Uterus (tissue), 3 donors: ENCODE measurements at regions not wholly inside any gene's neighbourhood (a gene's known extent, or its start where the extent isn't known, plus 50 kb on each side); places are given as distances from the start of the nearest gene placed in this dataset.
"Not testable (repeated sequence)": the region's sequence is repeated elsewhere in the genome, so short reads cannot be mapped to it uniquely, and the experiment has no call there.

ENCODE experiments used
- DNase-seq, 2 donors: peaks; one replicate each; pipeline ENCODE4 v3.0.0-alpha.2; 2019 to 2020
- H3K27ac ChIP-seq, 2 donors: fragments of 200-600 bp; sonication (generic); 1 replicate in 1 of 2; 2 replicates in 1 of 2; pipeline ENCODE4 v1.5.1; 2016 to 2018
- H3K27me3 ChIP-seq, 2 donors: fragments of 200-600 bp; sonication (generic); one replicate each; pipeline ENCODE4 v1.5.1; 2018 to 2019; ENCODE audit warnings: control low read depth in 1 of 2
- H3K36me3 ChIP-seq, 2 donors: fragments of 200-600 bp; sonication (generic); one replicate each; pipeline ENCODE4 v1.5.1; 2019; ENCODE audit warnings: control low read depth in 1 of 2
- H3K4me1 ChIP-seq, 2 donors: fragments of 200-600 bp; sonication (generic); one replicate each; pipeline ENCODE4 v1.5.1; 2018 to 2019; ENCODE audit warnings: control low read depth in 1 of 2
- H3K4me3 ChIP-seq, 2 donors: fragments of 200-600 bp; sonication (generic); 1 replicate in 1 of 2; 2 replicates in 1 of 2; pipeline ENCODE4 v1.5.1; 2018 to 2019; ENCODE audit warnings: mild to moderate bottlenecking in 1 of 2
- H3K9me3 ChIP-seq, 2 donors: fragments of 200-600 bp; sonication (generic); one replicate each; pipeline ENCODE4 v1.5.1; 2019; ENCODE audit warnings: control low read depth in 1 of 2
- POLR2A ChIP-seq, 2 donors: fragments of 450-650 bp; IDR thresholded peaks; one replicate each; pipeline ENCODE4 v1.6.1; 2016; ENCODE audit warnings: antibody characterized with exemption in 2 of 2, mild to moderate bottlenecking in 1 of 2, moderate library complexity in 1 of 2
- intact Hi-C: fragments of 100-400 bp; cut with DNase I; formaldehyde crosslinking; loops from one replicate; pipeline ENCODE4 v1.15.1; 2023; ENCODE audit warnings: low total_unique reads
- TF ChIP-seq, protein P1 (sequence below), 4 experiments: fragments of 200-600 bp in 2 of 4; fragments of 450-650 bp in 2 of 4; sonication (generic) in 2 of 4; IDR thresholded peaks; one replicate each; pipeline ENCODE4 v1.5.1; 2016 to 2019; ENCODE audit warnings: antibody characterized with exemption in 4 of 4, mild to moderate bottlenecking in 2 of 4, moderate library complexity in 1 of 4
- donor health status: DM: yes; HTN: yes; CAD: no.

DNA sequence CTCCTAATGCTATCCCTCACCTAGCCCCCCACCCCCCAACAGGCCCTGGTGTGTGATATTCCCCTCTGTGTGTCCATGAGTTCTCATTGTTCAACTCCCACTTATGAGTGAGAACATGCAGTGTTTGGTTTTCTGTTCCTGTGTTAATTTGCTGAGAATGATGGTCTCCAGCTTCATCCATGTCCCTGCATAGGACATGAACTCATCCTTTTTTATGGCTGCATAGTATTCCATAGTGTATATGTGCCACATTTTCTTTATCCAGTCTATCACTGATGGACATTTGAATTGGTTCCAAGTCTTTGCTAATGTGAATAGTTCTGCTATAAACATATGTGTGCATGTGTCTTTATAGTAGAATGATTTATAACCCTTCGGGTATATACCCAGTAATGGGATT is 57.2 kb upstream of the ME3 start:
- H3K36me3 ChIP-seq, H3K9me3 ChIP-seq, H3K4me1 ChIP-seq, intact Hi-C loops, H3K4me3 ChIP-seq, H3K27me3 ChIP-seq, DNase-seq, H3K27ac ChIP-seq: not testable (repeated sequence)

DNA sequence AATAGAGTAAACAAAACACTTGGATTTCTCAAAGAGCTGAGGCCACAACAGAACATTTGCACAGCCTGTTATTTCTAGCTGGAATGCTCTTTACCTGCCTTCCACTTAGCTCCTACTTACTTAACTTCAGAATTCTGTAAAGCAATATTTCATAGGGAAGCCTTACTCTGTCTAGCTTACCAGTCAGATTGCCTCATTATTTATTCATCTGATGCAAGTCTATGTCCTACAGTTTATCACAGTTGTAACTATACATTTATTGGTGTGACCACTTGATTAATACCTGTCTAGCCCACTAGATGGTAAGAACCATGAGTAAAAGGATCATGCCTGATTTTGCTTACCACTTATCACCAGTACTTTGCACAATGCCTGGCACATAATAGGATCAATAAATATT is 56.1 kb upstream of the ME3 start:
- Histone ChIP-seq H3K4me3 (no peak overlapping the region), H3K4me1 (no peaks in the 10 kb centered on the region), H3K9me3 (no peaks in the 10 kb centered on the region), H3K27ac (no peak overlapping the region), H3K36me3 (no peaks in the 10 kb centered on the region), H3K27me3 (no peaks in the 10 kb centered on the region)
- intact Hi-C loops = no loop called here
- no peak for DNase-seq
- TF ChIP-seq POLR2A (IDR thresholded peaks at IDR 0.05) = no peak
- TF ChIP-seq, protein P1, sequence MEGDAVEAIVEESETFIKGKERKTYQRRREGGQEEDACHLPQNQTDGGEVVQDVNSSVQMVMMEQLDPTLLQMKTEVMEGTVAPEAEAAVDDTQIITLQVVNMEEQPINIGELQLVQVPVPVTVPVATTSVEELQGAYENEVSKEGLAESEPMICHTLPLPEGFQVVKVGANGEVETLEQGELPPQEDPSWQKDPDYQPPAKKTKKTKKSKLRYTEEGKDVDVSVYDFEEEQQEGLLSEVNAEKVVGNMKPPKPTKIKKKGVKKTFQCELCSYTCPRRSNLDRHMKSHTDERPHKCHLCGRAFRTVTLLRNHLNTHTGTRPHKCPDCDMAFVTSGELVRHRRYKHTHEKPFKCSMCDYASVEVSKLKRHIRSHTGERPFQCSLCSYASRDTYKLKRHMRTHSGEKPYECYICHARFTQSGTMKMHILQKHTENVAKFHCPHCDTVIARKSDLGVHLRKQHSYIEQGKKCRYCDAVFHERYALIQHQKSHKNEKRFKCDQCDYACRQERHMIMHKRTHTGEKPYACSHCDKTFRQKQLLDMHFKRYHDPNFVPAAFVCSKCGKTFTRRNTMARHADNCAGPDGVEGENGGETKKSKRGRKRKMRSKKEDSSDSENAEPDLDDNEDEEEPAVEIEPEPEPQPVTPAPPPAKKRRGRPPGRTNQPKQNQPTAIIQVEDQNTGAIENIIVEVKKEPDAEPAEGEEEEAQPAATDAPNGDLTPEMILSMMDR (IDR thresholded peaks at IDR 0.05) = no peak

DNA sequence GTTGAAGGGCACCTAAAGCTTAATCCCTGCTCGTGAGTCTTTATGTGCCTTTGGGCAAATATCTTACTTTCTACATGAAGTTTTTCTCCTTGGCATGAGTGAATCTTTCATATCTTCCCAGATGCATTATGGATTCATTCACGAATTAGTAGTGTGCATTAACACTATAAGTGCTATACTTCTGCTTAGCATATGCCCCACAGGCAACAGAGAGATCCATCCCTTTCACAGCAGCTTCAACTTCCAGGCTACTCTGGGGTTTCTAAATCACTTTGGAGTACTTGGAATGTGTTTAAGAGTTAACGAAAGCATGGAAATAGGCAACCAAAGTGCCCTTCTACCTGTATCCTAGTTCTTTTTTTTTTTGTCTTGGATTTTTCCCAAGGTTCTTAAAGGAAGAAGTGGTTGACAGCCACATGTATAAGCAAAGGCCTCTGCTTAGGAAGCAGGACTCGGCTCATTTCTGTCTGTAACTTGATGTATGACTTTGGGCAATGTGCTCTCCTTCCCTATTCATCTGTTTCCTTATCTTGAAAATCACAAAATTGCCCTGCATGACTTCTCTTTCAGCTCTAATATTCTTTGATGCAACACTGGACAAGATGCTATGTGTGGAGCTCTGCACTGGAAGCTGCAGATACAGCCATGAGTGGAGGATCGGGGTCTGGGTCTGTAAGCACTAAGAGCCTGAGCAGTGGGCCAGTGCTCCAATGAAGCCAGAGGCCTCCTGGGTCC is 54.5 kb upstream of the ME3 start:
- no peaks in the 10 kb centered on the region for H3K4me1 ChIP-seq
- no peak overlapping the region for H3K27ac ChIP-seq
- H3K36me3 ChIP-seq = no peaks in the 10 kb centered on the region
- H3K9me3 ChIP-seq = peaks cover 0 to 3% of the 10 kb centered on the region in 2 donors
- TF ChIP-seq POLR2A (IDR thresholded peaks at IDR 0.05) = no peak
- TF ChIP-seq, protein P1 (IDR thresholded peaks at IDR 0.05) = no peak
- intact Hi-C loops = no loop called here
- H3K4me3 ChIP-seq = no peak overlapping the region
- no peaks in the 10 kb centered on the region for H3K27me3 ChIP-seq
- DNase-seq = no peak

DNA sequence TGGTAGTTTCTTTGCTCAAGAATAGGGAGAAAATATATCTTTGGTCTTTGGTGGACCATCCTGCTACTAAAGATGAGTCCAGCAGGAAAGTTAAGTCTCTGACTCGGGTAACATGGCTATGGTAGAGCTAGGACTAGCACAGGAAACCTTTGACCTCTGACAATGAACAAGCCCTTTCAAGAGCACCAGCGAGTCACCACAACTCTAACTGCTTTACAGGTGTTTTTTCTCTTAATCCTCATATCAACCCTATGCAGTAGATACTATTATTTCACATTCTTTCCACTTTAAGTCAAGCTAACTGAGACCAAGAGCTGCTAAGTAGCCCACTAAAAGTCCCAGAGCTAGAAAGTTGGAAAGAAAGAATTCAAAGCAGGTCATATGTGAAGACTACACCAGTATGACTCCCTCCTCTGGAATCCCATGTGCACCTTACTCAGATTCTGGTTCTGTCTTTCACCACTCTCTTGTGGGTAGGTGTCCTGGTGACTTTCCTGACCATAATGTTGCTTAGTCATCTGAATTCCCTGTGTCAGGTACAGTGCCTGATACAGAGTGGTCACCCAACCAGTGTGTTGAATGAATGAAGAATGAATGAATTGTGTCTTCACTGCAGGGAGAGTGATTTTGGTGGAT is 53.8 kb upstream of the ME3 start:
- TF ChIP-seq, protein P1 (IDR thresholded peaks at IDR 0.05) = no peak
- TF ChIP-seq POLR2A (IDR thresholded peaks at IDR 0.05) = no peak
- H3K4me3 ChIP-seq = no peak overlapping the region
- no peaks in the 10 kb centered on the region for H3K36me3 ChIP-seq
- DNase-seq = no peak
- peaks cover 0 to 3% of the 10 kb centered on the region in 2 donors for H3K9me3 ChIP-seq
- no peak overlapping the region for H3K27ac ChIP-seq
- intact Hi-C loops = no loop called here
- H3K4me1 ChIP-seq = no peaks in the 10 kb centered on the region
- H3K27me3 ChIP-seq = no peaks in the 10 kb centered on the region

DNA sequence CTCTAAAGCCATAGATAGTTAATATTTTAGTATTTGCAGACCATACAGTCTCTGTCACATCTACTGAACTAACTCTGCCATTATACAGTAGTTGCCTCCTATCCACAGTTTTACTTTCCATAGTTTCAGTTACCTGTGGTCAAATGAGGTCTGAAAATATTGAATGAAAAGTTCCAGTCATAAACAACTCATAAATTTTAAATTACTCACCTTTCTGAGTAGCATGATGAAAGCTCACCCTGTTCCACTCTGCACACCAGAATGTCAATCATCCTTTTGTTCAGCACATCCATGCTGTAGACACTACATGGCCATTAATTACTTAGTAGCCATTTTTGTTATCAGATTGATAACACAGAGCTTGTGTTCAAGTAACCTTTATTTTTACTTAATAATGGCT is 51.7 kb upstream of the ME3 start:
- H3K4me1 ChIP-seq = no peaks in the 10 kb centered on the region
- TF ChIP-seq POLR2A (IDR thresholded peaks at IDR 0.05) = no peak
- TF ChIP-seq, protein P1 (IDR thresholded peaks at IDR 0.05) = no peak
- no peak overlapping the region for H3K4me3 ChIP-seq
- H3K36me3 ChIP-seq = no peaks in the 10 kb centered on the region
- H3K9me3 ChIP-seq = peaks cover 0 to 3% of the 10 kb centered on the region in 2 donors
- H3K27me3 ChIP-seq = no peaks in the 10 kb centered on the region
- intact Hi-C loops = no loop called here
- DNase-seq = no peak
- no peak overlapping the region for H3K27ac ChIP-seq
